B cell (primary cell): ENCODE measurements at regions not wholly inside any gene's neighbourhood (a gene's known extent, or its start where the extent isn't known, plus 50 kb on each side); places are given as distances from the start of the nearest gene placed in this dataset.

Experiments used
- ATAC-seq: fragments of 200-7000 bp; cut with Tn5 transposase; one replicate; pipeline ENCODE4 v1.10.0; 2021; ENCODE audit warnings: low read depth, mild to moderate bottlenecking, moderate number of reproducible peaks, moderate library complexity
- CTCF ChIA-PET: fragments of 350-600 bp; sonication (Branson Sonifier 250); formaldehyde crosslinking; loops from one replicate; lab custom pipeline; 2021; ENCODE audit warnings: antibody characterized with exemption, inconsistent platforms; lab: Charles Lee
- POLR2A ChIA-PET: fragments of 350-600 bp; sonication (Branson Sonifier 250); formaldehyde crosslinking; loops from one replicate; lab custom pipeline; 2021; ENCODE audit warnings: antibody characterized with exemption; lab: Charles Lee
- DNase-seq: peaks from one replicate; pipeline ENCODE4 v3.0.0; 2013
- H2AFZ ChIP-seq: 2 replicates; pipeline ENCODE4 v1.6.1; 2012; ENCODE audit warnings: mild to moderate bottlenecking, low read depth, low read length; ENCODE audit not compliant: insufficient read depth, poor library complexity, severe bottlenecking
- H3K27ac ChIP-seq, 2 donors: 1 replicate in 1 of 2; 2 replicates in 1 of 2; pipeline ENCODE4 v1.5.1; 2012 to 2013; ENCODE audit warnings: low read length in 2 of 2, mild to moderate bottlenecking in 2 of 2, moderate library complexity in 1 of 2
- H3K27me3 ChIP-seq, 4 experiments: fragments of 200-600 bp in 1 of 4; sonication (generic) in 1 of 4; replicated peaks in 1 of 4; 1 replicate in 2 of 4; 2 replicates in 2 of 4; pipeline versions ENCODE4 v1.6.1 to v1.7.0; 2013 to 2016; ENCODE audit warnings: low read length in 3 of 4, mild to moderate bottlenecking in 2 of 4, mixed read lengths in 1 of 4, moderate library complexity in 1 of 4; ENCODE audit not compliant: insufficient read depth in 4 of 4, control insufficient read depth in 3 of 4; ENCODE audit errors: control extremely low read depth in 1 of 4
- H3K36me3 ChIP-seq, 2 experiments: replicated peaks in 1 of 2; 1 replicate in 1 of 2; 2 replicates in 1 of 2; pipeline versions ENCODE4 v1.6.1 to v1.7.1; 2013; ENCODE audit warnings: low read length in 1 of 2; ENCODE audit not compliant: insufficient read depth in 2 of 2, control insufficient read depth in 1 of 2; ENCODE audit errors: control extremely low read depth in 1 of 2, extremely low read depth in 1 of 2
- H3K4me1 ChIP-seq, 2 donors: fragments of 200-600 bp in 1 of 2; sonication (generic) in 1 of 2; 1 replicate in 1 of 2; 2 replicates in 1 of 2; pipeline versions ENCODE4 v1.5.1 to v1.6.1; 2013 to 2017; ENCODE audit warnings: low read length in 2 of 2; ENCODE audit not compliant: control insufficient read depth in 2 of 2, insufficient read depth in 2 of 2
- H3K4me2 ChIP-seq: replicated peaks from 2 replicates; pipeline ENCODE3; 2012; ENCODE audit warnings: mild to moderate bottlenecking, low read depth, low read length; ENCODE audit not compliant: poor library complexity, severe bottlenecking
- H3K4me3 ChIP-seq, 5 experiments: fragments of 200-600 bp in 1 of 5; sonication (generic) in 1 of 5; 1 replicate in 3 of 5; 2 replicates in 2 of 5; pipeline versions ENCODE4 v1.5.1 to v1.7.0; 2011 to 2016; ENCODE audit warnings: low read length in 4 of 5, mild to moderate bottlenecking in 4 of 5, low read depth in 2 of 5, control low read depth in 1 of 5, moderate library complexity in 1 of 5; ENCODE audit not compliant: insufficient read depth in 1 of 5; ENCODE audit errors: control extremely low read depth in 1 of 5, extremely low read depth in 1 of 5
- H3K79me2 ChIP-seq: fragments of 200-600 bp; sonication (generic); one replicate; pipeline ENCODE4 v1.6.0; 2016; ENCODE audit warnings: low read length; ENCODE audit not compliant: control insufficient read depth, insufficient read depth
- H3K9ac ChIP-seq: fragments of 200-600 bp; sonication (generic); 2 replicates; pipeline ENCODE4 v1.6.1; 2017; ENCODE audit warnings: mild to moderate bottlenecking, low read length, moderate library complexity
- H3K9me3 ChIP-seq, 3 donors: one replicate each; pipeline versions ENCODE4 v1.6.1 to v1.7.1; 2013; ENCODE audit warnings: low read length in 2 of 3; ENCODE audit not compliant: control insufficient read depth in 2 of 3, insufficient read depth in 1 of 3; ENCODE audit errors: control extremely low read depth in 1 of 3
- H4K20me1 ChIP-seq: 2 replicates; pipeline ENCODE4 v1.6.0; 2012; ENCODE audit warnings: mild to moderate bottlenecking, low read length; ENCODE audit not compliant: insufficient read depth, control insufficient read depth, poor library complexity, severe bottlenecking
- H3K27ac Mint-ChIP-seq: one replicate; pipeline ENCODE4 v1.8.0; 2021; ENCODE audit warnings: mixed read lengths
- H3K27me3 Mint-ChIP-seq: one replicate; pipeline ENCODE4 v1.8.0; 2021; ENCODE audit warnings: mixed read lengths
- H3K4me1 Mint-ChIP-seq: one replicate; pipeline ENCODE4 v1.8.0; 2021; ENCODE audit warnings: mixed read lengths
- H3K4me3 Mint-ChIP-seq: one replicate; pipeline ENCODE4 v1.8.0; 2021; ENCODE audit warnings: mixed read lengths
- H3K9me3 Mint-ChIP-seq: one replicate; pipeline ENCODE4 v1.8.0; 2022; ENCODE audit warnings: mixed read lengths; ENCODE audit not compliant: insufficient read depth
- EZH2 ChIP-seq: IDR thresholded peaks from 2 replicates; pipeline ENCODE4 v1.6.1; 2012; ENCODE audit warnings: borderline replicate concordance, low read depth, mild to moderate bottlenecking, moderate library complexity, low read length; ENCODE audit not compliant: insufficient read depth, poor library complexity, severe bottlenecking
- WGBS: methylation state at CpG from one replicate; pipeline ENCODE4 v1.1.5; 2013; ENCODE audit warnings: missing lambda C conversion rate; ENCODE audit not compliant: insufficient coverage; 5-methylcytosine and 5-hydroxymethylcytosine counted together
- intact Hi-C: fragments of 100-400 bp; cut with micrococcal nuclease; formaldehyde crosslinking; loops from one replicate; pipeline ENCODE4 v1.10.0; 2022
- TF ChIP-seq, protein P1 (sequence below): fragments of 200-600 bp; IDR thresholded peaks from one replicate; pipeline ENCODE4 v1.8.0; 2022; ENCODE audit warnings: antibody characterized with exemption, mild to moderate bottlenecking

- no peak overlapping the region for H3K27ac Mint-ChIP-seq
- Histone ChIP-seq H3K9ac (no peak overlapping the region), H2AFZ (no peak overlapping the region), H3K4me2 (no peak overlapping the region), H3K9me3 (no peaks in the 10 kb centered on the region), H3K4me3 (no peak overlapping the region), H3K27me3 (no peaks in the 10 kb centered on the region), H3K36me3 (no peaks in the 10 kb centered on the region), H3K4me1 (no peaks in the 10 kb centered on the region), H3K79me2 (no peaks in the 10 kb centered on the region), H4K20me1 (no peaks in the 10 kb centered on the region), H3K27ac (no peak overlapping the region)
- no peak for DNase-seq
- no CpG with 5 or more reads among the region's 1 CpG for WGBS
- ChIA-PET POLR2A (no interaction called here), CTCF (no interaction called here)
- no peak overlapping the region for H3K4me3 Mint-ChIP-seq
- ATAC-seq: no peak
- intact Hi-C loops: no loop called here
- H3K4me1 Mint-ChIP-seq: peaks cover 1% of the 10 kb centered on the region
- peaks cover 10% of the 10 kb centered on the region for H3K27me3 Mint-ChIP-seq
- TF ChIP-seq, protein P1, sequence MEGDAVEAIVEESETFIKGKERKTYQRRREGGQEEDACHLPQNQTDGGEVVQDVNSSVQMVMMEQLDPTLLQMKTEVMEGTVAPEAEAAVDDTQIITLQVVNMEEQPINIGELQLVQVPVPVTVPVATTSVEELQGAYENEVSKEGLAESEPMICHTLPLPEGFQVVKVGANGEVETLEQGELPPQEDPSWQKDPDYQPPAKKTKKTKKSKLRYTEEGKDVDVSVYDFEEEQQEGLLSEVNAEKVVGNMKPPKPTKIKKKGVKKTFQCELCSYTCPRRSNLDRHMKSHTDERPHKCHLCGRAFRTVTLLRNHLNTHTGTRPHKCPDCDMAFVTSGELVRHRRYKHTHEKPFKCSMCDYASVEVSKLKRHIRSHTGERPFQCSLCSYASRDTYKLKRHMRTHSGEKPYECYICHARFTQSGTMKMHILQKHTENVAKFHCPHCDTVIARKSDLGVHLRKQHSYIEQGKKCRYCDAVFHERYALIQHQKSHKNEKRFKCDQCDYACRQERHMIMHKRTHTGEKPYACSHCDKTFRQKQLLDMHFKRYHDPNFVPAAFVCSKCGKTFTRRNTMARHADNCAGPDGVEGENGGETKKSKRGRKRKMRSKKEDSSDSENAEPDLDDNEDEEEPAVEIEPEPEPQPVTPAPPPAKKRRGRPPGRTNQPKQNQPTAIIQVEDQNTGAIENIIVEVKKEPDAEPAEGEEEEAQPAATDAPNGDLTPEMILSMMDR: no peak
- no peak for TF ChIP-seq EZH2
- H3K9me3 Mint-ChIP-seq: no peaks in the 10 kb centered on the region
Measured at GRCh38 chr18:62460851-62461300, 61.9 kb upstream of the ZCCHC2 start.

GRCh38 chr18:62461591-62461990 lies 61.2 kb upstream of the ZCCHC2 start:
- intact Hi-C loops: no loop called here
- CTCF ChIA-PET: no interaction called here

More at GRCh38 chr18:62461591-62461990, 61.2 kb upstream of the ZCCHC2 start:
- no peak for DNase-seq
- no peak for ATAC-seq
- Histone ChIP-seq H3K9ac (no peak overlapping the region), H3K36me3 (no peaks in the 10 kb centered on the region), H3K4me2 (no peak overlapping the region), H3K27me3 (no peaks in the 10 kb centered on the region), H4K20me1 (no peaks in the 10 kb centered on the region), H3K4me1 (no peaks in the 10 kb centered on the region), H2AFZ (no peak overlapping the region), H3K9me3 (no peaks in the 10 kb centered on the region), H3K4me3 (no peak overlapping the region), H3K27ac (no peak overlapping the region), H3K79me2 (no peaks in the 10 kb centered on the region)
- Mint-ChIP-seq H3K27ac (no peak overlapping the region), H3K4me3 (no peak overlapping the region), H3K4me1 (peaks cover 1% of the 10 kb centered on the region), H3K9me3 (no peaks in the 10 kb centered on the region), H3K27me3 (peaks cover 10% of the 10 kb centered on the region)
- POLR2A ChIA-PET: interaction anchor here (0.6 kb wide), 1 partner anchor 21 kb away, joined by 5 read pairs; no protein-coding TSS in a partner anchor
- no peak for TF ChIP-seq EZH2
- no CpG with 5 or more reads among the region's 1 CpG for WGBS
